CD4-positive, CD25-positive, alpha-beta regulatory T cell (primary cell): ENCODE measurements at regions not wholly inside any gene's neighbourhood (a gene's known extent, or its start where the extent isn't known, plus 50 kb on each side); places are given as distances from the start of the nearest gene placed in this dataset.

ENCODE experiments used
- ATAC-seq, 2 donors: fragments of 150-1000 bp; cut with Tn5 transposase; one replicate each; pipeline ENCODE4 v1.10.0; 2021; ENCODE audit warnings: low read depth in 2 of 2, moderate number of reproducible peaks in 2 of 2, moderate library complexity in 1 of 2
- DNase-seq, 3 donors: peaks; one replicate each; pipeline versions ENCODE4 v3.0.0 to v3.0.0-alpha.2; 2012 to 2022; ENCODE audit warnings: mixed read lengths in 1 of 3
- H3K27ac ChIP-seq: one replicate; pipeline ENCODE4 v1.7.0; 2013; ENCODE audit warnings: mild to moderate bottlenecking, low read length; ENCODE audit not compliant: insufficient read depth, poor library complexity, severe bottlenecking
- H3K27me3 ChIP-seq: one replicate; pipeline ENCODE4 v1.7.0; 2013; ENCODE audit warnings: low read length; ENCODE audit not compliant: control insufficient read depth, insufficient read depth
- H3K36me3 ChIP-seq: one replicate; pipeline ENCODE4 v1.7.0; 2013; ENCODE audit warnings: mild to moderate bottlenecking, low read length, moderate library complexity; ENCODE audit not compliant: control insufficient read depth, insufficient read depth
- H3K4me1 ChIP-seq: 2 replicates; pipeline ENCODE4 v1.7.0; 2013; ENCODE audit warnings: mild to moderate bottlenecking, low read length; ENCODE audit not compliant: insufficient read depth, control insufficient read depth, poor library complexity, severe bottlenecking
- H3K4me3 ChIP-seq: one replicate; pipeline ENCODE4 v1.7.0; 2013; ENCODE audit warnings: low read depth, mild to moderate bottlenecking, low read length, moderate library complexity
- H3K9me3 ChIP-seq, 2 experiments: 1 replicate in 1 of 2; 2 replicates in 1 of 2; pipeline ENCODE4 v1.7.0; 2013; ENCODE audit warnings: low read length in 2 of 2, mild to moderate bottlenecking in 1 of 2, moderate library complexity in 1 of 2; ENCODE audit not compliant: control insufficient read depth in 2 of 2
- H3K27ac Mint-ChIP-seq, 3 donors: one replicate each; pipeline ENCODE4 v1.8.0; 2020 to 2022; ENCODE audit warnings: mild to moderate bottlenecking in 3 of 3, mixed read lengths in 3 of 3, moderate library complexity in 2 of 3
- H3K27me3 Mint-ChIP-seq: one replicate; pipeline ENCODE4 v1.8.0; 2022; ENCODE audit warnings: mild to moderate bottlenecking, mixed read lengths
- H3K36me3 Mint-ChIP-seq: one replicate; pipeline ENCODE4 v1.8.0; 2020; ENCODE audit warnings: mixed read lengths
- H3K4me1 Mint-ChIP-seq, 4 donors: one replicate each; pipeline ENCODE4 v1.8.0; 2020 to 2022; ENCODE audit warnings: mixed read lengths in 4 of 4, mild to moderate bottlenecking in 1 of 4
- H3K4me3 Mint-ChIP-seq, 4 donors: one replicate each; pipeline ENCODE4 v1.8.0; 2020 to 2022; ENCODE audit warnings: mild to moderate bottlenecking in 4 of 4, mixed read lengths in 4 of 4, moderate library complexity in 3 of 4
- H3K9me3 Mint-ChIP-seq, 7 donors: one replicate each; pipeline ENCODE4 v1.8.0; 2020 to 2022; ENCODE audit warnings: mixed read lengths in 7 of 7, mild to moderate bottlenecking in 3 of 7, moderate library complexity in 2 of 7

GRCh38 chr1:43037466-43037865 is 78.8 kb upstream of the SLC2A1 start:
- H3K4me1 Mint-ChIP-seq = peaks cover 4 to 15% (median 8%) of the 10 kb centered on the region in 4 donors
- no peak overlapping the region for H3K27ac Mint-ChIP-seq

DNA sequence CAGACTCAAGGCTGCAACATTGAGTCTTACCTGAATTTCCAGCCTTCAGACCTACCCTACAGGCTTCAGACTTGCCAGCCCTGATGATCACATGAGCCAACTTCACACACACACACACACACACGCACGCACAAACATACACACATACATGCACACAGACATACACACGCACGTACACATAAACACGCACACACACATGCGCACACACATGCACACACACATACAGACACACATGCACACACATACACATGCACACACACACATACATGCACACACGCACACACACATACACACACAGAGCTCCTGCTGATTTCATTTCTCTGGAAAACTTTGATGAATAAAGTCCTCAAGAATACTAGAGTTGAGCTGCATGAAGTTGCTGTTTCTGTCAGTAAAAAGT is 78.3 kb upstream of the SLC2A1 start:
- Histone ChIP-seq H3K4me3 (no peak overlapping the region), H3K36me3 (no peaks in the 10 kb centered on the region), H3K4me1 (peaks cover 10% of the 10 kb centered on the region), H3K9me3 (no peaks in the 10 kb centered on the region), H3K27ac (no peak overlapping the region), H3K27me3 (no peaks in the 10 kb centered on the region)
- Mint-ChIP-seq H3K36me3 (no peaks in the 10 kb centered on the region), H3K27ac (peak overlapping the region in 2 of 3 donors; percentile 36 to 57), H3K4me1 (peaks cover 4 to 15% (median 8%) of the 10 kb centered on the region in 4 donors), H3K4me3 (no peak overlapping the region), H3K27me3 (no peaks in the 10 kb centered on the region), H3K9me3 (no peaks in the 10 kb centered on the region)
- DNase-seq (no peak), ATAC-seq (no peak)

More at GRCh38 chr1:43037466-43037865, 78.8 kb upstream of the SLC2A1 start:
- no peaks in the 10 kb centered on the region for H3K9me3 Mint-ChIP-seq
- H3K4me3 ChIP-seq = no peak overlapping the region
- no peak overlapping the region for H3K27ac ChIP-seq
- H3K36me3 ChIP-seq = no peaks in the 10 kb centered on the region
- no peaks in the 10 kb centered on the region for H3K36me3 Mint-ChIP-seq
- H3K9me3 ChIP-seq = no peaks in the 10 kb centered on the region
- no peaks in the 10 kb centered on the region for H3K27me3 ChIP-seq
- H3K4me3 Mint-ChIP-seq = no peak overlapping the region
- peaks cover 10% of the 10 kb centered on the region for H3K4me1 ChIP-seq
- DNase-seq (no peak), ATAC-seq (no peak)
- H3K27me3 Mint-ChIP-seq = no peaks in the 10 kb centered on the region

GRCh38 chr1:43035821-43036741 is 77.4 kb upstream of the SLC2A1 start:
- no peak overlapping the region for H3K4me3 Mint-ChIP-seq

DNA sequence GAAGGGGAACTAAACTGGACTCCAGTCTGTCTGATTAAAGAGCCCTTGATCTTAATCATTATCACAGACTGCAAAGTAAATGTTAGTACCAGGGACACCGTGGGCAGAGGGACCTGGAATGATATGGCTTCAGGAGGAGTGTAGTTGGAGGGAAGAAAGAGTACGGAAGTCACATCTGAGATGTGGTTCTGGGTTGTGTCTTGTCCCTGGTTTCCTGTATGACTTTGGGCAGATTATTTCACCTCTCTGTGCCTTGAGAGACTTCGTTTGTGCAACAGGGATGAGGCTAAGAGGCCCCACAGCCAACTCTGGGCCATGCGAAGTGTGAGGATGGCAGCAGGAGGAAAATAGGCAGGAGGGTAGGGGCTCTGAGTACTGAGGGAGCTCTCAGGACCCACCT is 76.1 kb upstream of the SLC2A1 start:
- H3K9me3 Mint-ChIP-seq = no peaks in the 10 kb centered on the region
- H3K27ac Mint-ChIP-seq = peak overlapping the region; percentile 47 to 90 (median 75)
- peaks cover 4 to 15% (median 8%) of the 10 kb centered on the region in 4 donors for H3K4me1 Mint-ChIP-seq
- DNase-seq (peak in 1 of 3 donors; percentile 46), ATAC-seq (peak in 1 of 2 donors; percentile 50)
- H3K27me3 ChIP-seq = no peaks in the 10 kb centered on the region
- H3K27me3 Mint-ChIP-seq = no peaks in the 10 kb centered on the region
- peaks cover 10% of the 10 kb centered on the region for H3K4me1 ChIP-seq
- H3K36me3 Mint-ChIP-seq = no peaks in the 10 kb centered on the region
- H3K4me3 ChIP-seq = peak overlapping the region; percentile 41
- no peak overlapping the region for H3K27ac ChIP-seq
- no peaks in the 10 kb centered on the region for H3K9me3 ChIP-seq
- H3K36me3 ChIP-seq = no peaks in the 10 kb centered on the region
- H3K4me3 Mint-ChIP-seq = peak overlapping the region in 1 of 4 donors; percentile 69

More at GRCh38 chr1:43035821-43036741, 77.4 kb upstream of the SLC2A1 start:
- H3K36me3 ChIP-seq = no peaks in the 10 kb centered on the region
- no peak overlapping the region for H3K4me3 ChIP-seq
- Mint-ChIP-seq H3K4me1 (peaks cover 4 to 15% (median 8%) of the 10 kb centered on the region in 4 donors), H3K27ac (peak overlapping the region in 2 of 3 donors; percentile 36 to 57), H3K9me3 (no peaks in the 10 kb centered on the region), H3K36me3 (no peaks in the 10 kb centered on the region), H3K27me3 (no peaks in the 10 kb centered on the region)
- H3K4me1 ChIP-seq = peaks cover 10% of the 10 kb centered on the region
- ATAC-seq (no peak), DNase-seq (no peak)
- no peak overlapping the region for H3K27ac ChIP-seq
- H3K9me3 ChIP-seq = no peaks in the 10 kb centered on the region
- H3K27me3 ChIP-seq = no peaks in the 10 kb centered on the region

- H3K4me1 Mint-ChIP-seq = peaks cover 4 to 15% (median 8%) of the 10 kb centered on the region in 4 donors
- ATAC-seq = no peak
- peaks cover 10% of the 10 kb centered on the region for H3K4me1 ChIP-seq
- no peak overlapping the region for H3K4me3 ChIP-seq
- DNase-seq = no peak
- H3K9me3 Mint-ChIP-seq = no peaks in the 10 kb centered on the region
- peak overlapping the region in 1 of 4 donors; percentile 69 for H3K4me3 Mint-ChIP-seq
- H3K27ac Mint-ChIP-seq = peak overlapping the region; percentile 47 to 90 (median 75)
- no peaks in the 10 kb centered on the region for H3K27me3 ChIP-seq
- no peaks in the 10 kb centered on the region for H3K9me3 ChIP-seq
- H3K27ac ChIP-seq = no peak overlapping the region
- no peaks in the 10 kb centered on the region for H3K27me3 Mint-ChIP-seq
- H3K36me3 Mint-ChIP-seq = no peaks in the 10 kb centered on the region
- H3K36me3 ChIP-seq = no peaks in the 10 kb centered on the region
These were observed 75.6 kb upstream of the SLC2A1 start for GRCh38 chr1:43034195-43034658.

- H3K4me3 ChIP-seq = no peak overlapping the region
- DNase-seq (no peak), ATAC-seq (no peak)
- no peak overlapping the region for H3K27ac ChIP-seq
- H3K4me1 ChIP-seq = peaks cover 10% of the 10 kb centered on the region
- peaks cover 2% of the 10 kb centered on the region for H3K27me3 ChIP-seq
- Mint-ChIP-seq H3K4me1 (peaks cover 4 to 15% (median 8%) of the 10 kb centered on the region in 4 donors), H3K27ac (no peak overlapping the region), H3K9me3 (no peaks in the 10 kb centered on the region), H3K36me3 (no peaks in the 10 kb centered on the region), H3K27me3 (no peaks in the 10 kb centered on the region), H3K4me3 (no peak overlapping the region)
- no peaks in the 10 kb centered on the region for H3K36me3 ChIP-seq
- H3K9me3 ChIP-seq = no peaks in the 10 kb centered on the region
These were observed 72.9 kb upstream of the SLC2A1 start for GRCh38 chr1:43031316-43032203.

DNA sequence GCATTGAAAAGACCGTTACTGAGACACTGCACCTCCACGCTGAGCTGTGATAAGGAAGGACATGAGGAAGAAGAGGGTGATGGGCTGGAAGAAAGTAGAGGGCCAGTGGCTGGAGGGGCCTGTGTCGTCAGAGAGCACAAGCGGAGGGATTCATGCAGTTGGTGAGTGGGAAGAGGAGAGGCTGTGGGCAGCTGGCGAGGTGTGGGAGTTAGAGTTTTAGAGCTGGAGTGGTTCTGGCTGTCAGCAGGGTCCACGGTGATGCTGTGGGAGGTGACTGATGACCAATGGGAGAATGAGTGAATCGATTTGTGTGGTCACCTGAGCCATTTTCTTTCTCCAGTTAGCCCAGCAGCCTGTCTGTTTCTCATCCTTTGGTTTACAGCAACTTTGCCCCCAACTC is 66.2 kb upstream of the SLC2A1 start:
- Histone ChIP-seq H3K9me3 (no peaks in the 10 kb centered on the region), H3K4me1 (no peaks in the 10 kb centered on the region), H3K4me3 (no peak overlapping the region), H3K27ac (no peak overlapping the region), H3K36me3 (no peaks in the 10 kb centered on the region), H3K27me3 (peaks cover 2% of the 10 kb centered on the region)
- DNase-seq (no peak), ATAC-seq (no peak)
- Mint-ChIP-seq H3K4me1 (no peaks in the 10 kb centered on the region), H3K27ac (no peak overlapping the region), H3K4me3 (no peak overlapping the region), H3K9me3 (no peaks in the 10 kb centered on the region), H3K36me3 (no peaks in the 10 kb centered on the region), H3K27me3 (no peaks in the 10 kb centered on the region)
